ENCODE measurements at regions not wholly inside any gene's neighbourhood (a gene's known extent, or its start where the extent isn't known, plus 50 kb on each side); places are given as distances from the start of the nearest gene placed in this dataset.

DNA sequence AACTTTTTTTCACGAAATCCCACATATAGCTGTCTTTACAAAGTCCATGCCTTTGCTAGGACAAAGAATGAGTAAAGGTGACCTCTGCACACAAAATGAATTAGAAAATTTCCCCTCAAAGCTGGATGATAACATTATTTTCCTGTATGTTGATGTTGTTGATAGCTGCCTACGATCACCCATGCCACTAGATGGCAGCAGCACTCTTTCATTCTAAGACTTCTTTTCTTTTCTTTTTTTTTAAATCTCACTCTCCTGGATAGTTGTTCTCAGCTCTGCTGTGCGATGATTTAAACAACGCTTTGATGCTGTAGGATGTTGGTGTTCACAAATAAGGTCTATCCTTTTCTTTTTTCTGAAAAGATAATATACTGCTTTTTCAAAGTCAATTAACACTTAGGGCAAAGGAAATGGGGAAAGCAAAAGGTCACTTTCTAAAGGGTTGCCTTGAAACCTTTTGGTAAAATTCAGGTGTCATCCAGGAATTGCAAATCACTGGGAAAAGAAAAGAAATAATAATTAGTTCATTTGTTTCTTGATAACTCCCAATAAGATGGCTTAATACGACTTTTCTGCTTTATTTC is 266.8 kb downstream of the C4orf33 start:
- Mint-ChIP-seq H3K36me3 (ENCODE audit: low read depth) (no peaks in the 10 kb centered on the region), H3K4me3 (no peak overlapping the region), H3K27me3 (ENCODE audit: insufficient read depth) (peaks cover 4% of the 10 kb centered on the region), H3K9me3 (no peaks in the 10 kb centered on the region), H3K4me1 (ENCODE audit: low read depth) (no peaks in the 10 kb centered on the region), H3K27ac (no peak overlapping the region)
- peak; percentile 12 for DNase-seq (ENCODE audit: low spot score)
- intact Hi-C loops (cut with micrococcal nuclease) = loop anchor here (1.0 kb wide), 1 partner anchor 279 kb away; no protein-coding TSS in a partner anchor

DNA sequence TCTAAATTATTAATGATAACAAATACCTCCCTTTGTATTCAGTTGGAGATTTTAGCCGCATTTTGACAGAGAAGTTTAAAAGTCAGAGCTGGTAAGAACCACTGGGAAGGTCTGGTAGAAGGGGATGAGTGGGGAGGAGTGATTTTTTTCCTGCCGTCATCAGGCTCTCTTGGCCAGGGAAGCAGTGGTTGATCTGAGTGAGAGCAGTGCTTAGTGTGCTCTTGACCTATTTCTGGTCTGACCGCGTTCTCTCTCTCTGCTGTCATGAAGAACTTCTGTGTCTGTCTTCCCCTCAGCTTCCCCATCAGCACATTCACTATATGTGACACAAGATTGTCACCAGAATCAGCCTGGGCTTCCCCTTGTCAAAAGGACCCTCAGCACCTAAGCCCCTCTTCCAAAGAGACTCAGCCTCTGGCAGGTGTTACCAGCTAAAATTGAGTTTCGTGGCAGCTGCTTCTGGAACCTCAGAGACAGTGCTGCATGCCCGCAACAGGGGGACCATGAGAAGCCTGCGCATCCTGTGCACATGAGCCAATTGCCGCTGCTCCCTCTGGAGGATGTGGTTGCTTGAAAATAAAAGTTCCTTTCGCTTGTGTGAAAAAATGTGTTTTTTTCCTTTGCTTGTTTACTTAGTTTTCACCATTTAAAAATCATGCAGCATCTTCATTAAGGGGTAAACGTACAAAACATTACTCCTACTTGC is 268.9 kb downstream of the C4orf33 start:
- DNase-seq (ENCODE audit: low spot score) = no peak
- Mint-ChIP-seq H3K36me3 (ENCODE audit: low read depth) (no peaks in the 10 kb centered on the region), H3K9me3 (no peaks in the 10 kb centered on the region), H3K27ac (no peak overlapping the region), H3K4me1 (ENCODE audit: low read depth) (no peaks in the 10 kb centered on the region), H3K4me3 (no peak overlapping the region), H3K27me3 (ENCODE audit: insufficient read depth) (peaks cover 6% of the 10 kb centered on the region)
- intact Hi-C loops (cut with micrococcal nuclease) = no loop called here

DNA sequence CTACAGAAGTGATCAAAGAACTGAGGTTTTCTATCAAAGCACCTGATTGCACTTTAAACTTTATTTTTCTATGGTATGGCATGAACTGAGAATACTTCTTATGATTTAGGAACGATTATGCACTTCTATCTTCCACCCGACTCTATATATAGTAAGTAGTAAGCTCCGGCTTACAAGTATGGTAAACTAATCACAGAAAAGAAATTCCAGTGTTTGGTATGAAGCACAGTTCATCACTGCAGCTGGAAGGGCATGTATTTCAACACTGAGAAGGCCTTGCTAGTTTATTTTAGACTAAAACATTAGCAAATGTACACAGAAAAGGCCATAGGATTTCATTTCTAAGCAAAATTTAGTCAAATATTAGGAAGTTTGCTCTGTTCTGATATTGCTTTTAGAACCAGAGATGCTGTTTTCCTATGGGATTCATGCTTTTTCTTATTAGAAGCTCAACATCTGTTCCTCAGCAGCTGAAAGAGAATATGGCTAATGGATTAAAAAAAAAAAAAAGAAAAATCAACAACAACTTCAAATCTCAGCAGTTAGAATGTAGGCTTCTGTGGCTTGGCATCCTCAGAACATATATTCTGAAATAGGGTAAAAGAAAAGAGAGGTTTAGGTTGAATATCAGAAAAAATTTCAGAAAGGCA is 273.5 kb downstream of the C4orf33 start:
- intact Hi-C loops (cut with micrococcal nuclease) = no loop called here
- DNase-seq (ENCODE audit: low spot score) = no peak
- Mint-ChIP-seq H3K27me3 (ENCODE audit: insufficient read depth) (peaks cover 5% of the 10 kb centered on the region), H3K27ac (no peak overlapping the region), H3K4me1 (ENCODE audit: low read depth) (no peaks in the 10 kb centered on the region), H3K9me3 (no peaks in the 10 kb centered on the region), H3K36me3 (ENCODE audit: low read depth) (no peaks in the 10 kb centered on the region), H3K4me3 (no peak overlapping the region)

DNA sequence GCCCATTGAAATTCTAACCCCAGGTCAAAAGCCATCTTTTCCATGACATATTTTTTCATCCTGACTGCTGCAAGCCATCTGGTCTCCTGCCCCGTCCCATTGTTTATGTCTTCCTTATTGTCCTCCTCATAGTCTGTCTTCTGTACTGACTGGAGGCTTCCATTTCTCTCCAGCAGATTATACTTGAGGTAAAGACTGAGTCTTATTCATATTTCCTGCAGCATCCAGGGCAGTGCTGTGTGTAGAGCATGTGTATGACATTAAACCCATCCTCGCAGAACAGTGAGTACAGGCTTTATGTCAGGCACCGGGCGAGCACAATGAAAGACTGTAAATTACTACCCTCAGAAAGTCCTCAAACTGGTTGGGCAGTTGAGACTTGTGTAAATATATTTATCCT is 275.1 kb downstream of the C4orf33 start:
- H3K27me3 Mint-ChIP-seq (ENCODE audit: insufficient read depth) = peaks cover 5% of the 10 kb centered on the region
- H3K9me3 Mint-ChIP-seq = no peaks in the 10 kb centered on the region
- no peaks in the 10 kb centered on the region for H3K4me1 Mint-ChIP-seq (ENCODE audit: low read depth)
- H3K27ac Mint-ChIP-seq = no peak overlapping the region
- DNase-seq (ENCODE audit: low spot score) = no peak
- no peaks in the 10 kb centered on the region for H3K36me3 Mint-ChIP-seq (ENCODE audit: low read depth)
- intact Hi-C loops (cut with micrococcal nuclease) = no loop called here
- H3K4me3 Mint-ChIP-seq = no peak overlapping the region

DNA sequence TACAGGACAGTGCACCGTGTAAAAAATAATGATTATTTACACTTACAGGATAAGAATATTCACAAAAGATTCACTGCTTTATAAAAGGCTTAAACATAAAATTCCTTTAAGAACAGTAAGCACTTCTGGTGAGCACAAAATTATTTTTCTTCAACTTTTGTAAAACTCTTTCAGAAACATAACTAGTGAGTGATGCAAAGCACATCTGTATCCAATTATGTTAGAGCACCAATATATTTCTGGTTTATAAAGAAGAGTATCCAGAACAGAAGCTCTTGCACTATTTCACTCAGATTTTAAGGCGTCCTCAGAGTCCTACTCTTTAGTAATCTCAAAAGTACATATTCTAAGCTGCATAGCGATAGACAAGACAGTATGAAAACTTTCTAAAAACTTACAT is 276.0 kb downstream of the C4orf33 start:
- Mint-ChIP-seq H3K27ac (no peak overlapping the region), H3K27me3 (ENCODE audit: insufficient read depth) (peaks cover 5% of the 10 kb centered on the region), H3K4me3 (no peak overlapping the region), H3K4me1 (ENCODE audit: low read depth) (no peaks in the 10 kb centered on the region), H3K36me3 (ENCODE audit: low read depth) (no peaks in the 10 kb centered on the region), H3K9me3 (no peaks in the 10 kb centered on the region)
- DNase-seq (ENCODE audit: low spot score) = no peak
- intact Hi-C loops (cut with micrococcal nuclease) = no loop called here

DNA sequence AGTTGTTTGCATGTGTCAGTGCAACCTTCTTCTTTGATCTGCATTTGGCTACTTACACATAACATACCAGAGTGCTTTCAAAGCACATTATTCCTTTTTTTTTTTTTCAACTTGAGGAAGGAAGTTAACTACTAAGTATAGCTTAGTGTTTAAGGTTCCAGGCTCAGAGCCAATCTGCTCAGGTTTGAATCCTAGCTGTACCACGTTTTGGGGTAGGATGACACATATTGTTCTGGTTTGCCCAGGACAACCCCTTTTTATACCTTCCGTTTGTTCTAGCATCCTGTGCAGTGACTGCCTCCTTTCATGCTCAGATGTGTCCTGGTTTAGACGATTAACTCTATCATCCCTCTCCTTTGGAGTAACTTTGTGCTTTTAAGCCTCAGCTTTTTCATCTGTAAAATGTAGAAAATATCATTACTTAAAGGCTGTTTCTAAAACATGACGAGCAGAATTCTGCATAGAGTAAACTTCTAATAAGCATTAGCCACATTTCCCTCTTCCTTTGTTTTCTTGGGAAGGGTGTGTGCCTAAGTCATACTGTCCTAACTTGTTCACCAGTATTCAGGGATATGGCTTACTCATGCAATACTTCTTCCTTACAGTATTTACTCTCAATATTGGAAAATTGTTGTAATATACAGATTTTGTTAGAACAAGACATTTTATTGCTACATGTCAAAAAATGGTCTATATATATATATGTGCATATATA is 281.3 kb downstream of the C4orf33 start:
- no peak for DNase-seq (ENCODE audit: low spot score)
- Mint-ChIP-seq H3K27ac (no peak overlapping the region), H3K4me3 (no peak overlapping the region), H3K9me3 (no peaks in the 10 kb centered on the region), H3K36me3 (ENCODE audit: low read depth) (no peaks in the 10 kb centered on the region), H3K27me3 (ENCODE audit: insufficient read depth) (peaks cover 6% of the 10 kb centered on the region), H3K4me1 (ENCODE audit: low read depth) (no peaks in the 10 kb centered on the region)
- intact Hi-C loops (cut with micrococcal nuclease) = no loop called here

DNA sequence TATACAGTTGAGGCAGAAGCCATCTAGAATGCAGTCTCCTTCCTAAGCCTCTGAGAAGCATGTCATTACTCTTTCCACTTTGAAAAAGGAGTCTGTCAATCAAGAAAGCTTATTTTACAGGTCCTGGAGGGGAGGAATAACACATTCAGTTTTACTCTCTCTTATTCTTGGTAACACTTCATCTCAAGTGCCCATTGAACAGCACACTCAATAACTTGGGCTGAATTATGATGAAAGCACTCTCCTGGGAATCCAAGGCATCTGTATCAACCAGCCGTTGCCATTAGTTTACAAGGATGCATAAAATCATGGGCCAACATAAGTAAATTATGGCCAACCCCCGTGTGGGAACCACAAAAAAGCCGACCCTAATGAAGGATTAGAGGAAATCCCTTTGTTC is 282.4 kb downstream of the C4orf33 start:
- Mint-ChIP-seq H3K4me3 (no peak overlapping the region), H3K9me3 (no peaks in the 10 kb centered on the region), H3K27me3 (ENCODE audit: insufficient read depth) (peaks cover 6% of the 10 kb centered on the region), H3K27ac (no peak overlapping the region), H3K4me1 (ENCODE audit: low read depth) (no peaks in the 10 kb centered on the region), H3K36me3 (ENCODE audit: low read depth) (no peaks in the 10 kb centered on the region)
- no peak for DNase-seq (ENCODE audit: low spot score)
- intact Hi-C loops (cut with micrococcal nuclease) = no loop called here

DNA sequence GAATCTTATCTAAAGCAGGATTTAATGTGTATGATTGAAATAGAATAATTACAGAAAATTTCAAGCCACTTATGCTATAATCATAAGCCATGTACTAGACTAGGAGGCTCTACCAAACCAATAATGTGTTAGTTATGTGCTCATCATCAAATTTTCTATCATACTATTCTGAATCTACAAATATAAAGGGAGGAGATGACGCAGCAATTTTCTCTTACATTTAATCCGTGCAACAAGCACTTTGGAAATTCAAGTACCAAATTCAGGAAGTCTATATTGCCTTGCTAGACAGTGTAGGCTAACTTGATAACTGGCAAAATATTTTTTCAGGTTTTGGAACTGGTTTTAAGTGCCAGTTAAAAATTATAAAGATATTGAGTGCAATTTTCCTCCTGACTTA is 283.5 kb downstream of the C4orf33 start:
- no peak overlapping the region for H3K4me3 Mint-ChIP-seq
- peaks cover 6% of the 10 kb centered on the region for H3K27me3 Mint-ChIP-seq (ENCODE audit: insufficient read depth)
- no peaks in the 10 kb centered on the region for H3K9me3 Mint-ChIP-seq
- intact Hi-C loops (cut with micrococcal nuclease) = no loop called here
- H3K4me1 Mint-ChIP-seq (ENCODE audit: low read depth) = no peaks in the 10 kb centered on the region
- DNase-seq (ENCODE audit: low spot score) = no peak
- no peaks in the 10 kb centered on the region for H3K36me3 Mint-ChIP-seq (ENCODE audit: low read depth)
- H3K27ac Mint-ChIP-seq = no peak overlapping the region

DNA sequence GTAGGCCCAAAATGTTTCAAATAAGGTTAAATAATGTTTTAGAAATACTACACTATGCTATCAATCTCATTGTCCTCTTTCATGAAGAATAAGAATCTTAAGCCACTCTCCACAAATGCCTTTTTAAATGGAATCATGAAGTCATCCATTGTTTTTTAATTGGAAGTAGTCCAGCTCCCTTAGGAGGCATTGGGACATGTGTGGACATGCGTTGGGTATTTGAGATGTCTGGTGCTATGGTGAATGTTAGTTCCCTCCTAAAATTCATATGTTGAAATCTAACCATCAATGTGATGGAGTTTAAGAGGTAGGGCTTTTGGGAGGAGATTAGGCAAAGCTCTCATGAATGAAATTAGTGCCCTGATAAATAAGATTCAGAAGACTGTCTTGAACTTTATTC is 289.0 kb downstream of the C4orf33 start:
- Mint-ChIP-seq H3K9me3 (no peaks in the 10 kb centered on the region), H3K27ac (no peak overlapping the region), H3K4me1 (ENCODE audit: low read depth) (no peaks in the 10 kb centered on the region), H3K36me3 (ENCODE audit: low read depth) (no peaks in the 10 kb centered on the region), H3K27me3 (ENCODE audit: insufficient read depth) (no peaks in the 10 kb centered on the region), H3K4me3 (no peak overlapping the region)
- intact Hi-C loops (cut with micrococcal nuclease) = no loop called here
- DNase-seq (ENCODE audit: low spot score) = no peak

DNA sequence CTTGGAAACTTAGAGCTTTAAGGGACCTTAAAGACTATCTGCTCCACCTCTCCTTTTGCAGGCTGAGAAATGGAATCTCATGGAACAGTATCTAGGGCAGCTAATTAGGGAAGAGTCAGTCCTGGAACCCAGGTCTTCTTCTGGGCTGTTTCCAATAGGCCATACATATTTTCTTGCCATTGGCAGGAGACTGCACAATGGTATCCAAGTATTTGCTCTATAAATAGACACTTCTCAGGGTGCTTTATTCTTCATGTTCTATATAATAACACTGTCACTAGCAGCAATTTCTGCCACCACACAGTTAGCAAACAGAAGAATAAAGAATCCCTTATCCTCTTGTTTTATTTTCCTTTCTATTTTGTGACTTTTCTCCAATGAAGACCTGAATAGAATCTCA is 291.7 kb downstream of the C4orf33 start:
- intact Hi-C loops (cut with micrococcal nuclease) = no loop called here
- Mint-ChIP-seq H3K36me3 (ENCODE audit: low read depth) (no peaks in the 10 kb centered on the region), H3K9me3 (no peaks in the 10 kb centered on the region), H3K4me3 (no peak overlapping the region), H3K4me1 (ENCODE audit: low read depth) (no peaks in the 10 kb centered on the region), H3K27ac (no peak overlapping the region), H3K27me3 (ENCODE audit: insufficient read depth) (no peaks in the 10 kb centered on the region)
- DNase-seq (ENCODE audit: low spot score) = no peak

DNA sequence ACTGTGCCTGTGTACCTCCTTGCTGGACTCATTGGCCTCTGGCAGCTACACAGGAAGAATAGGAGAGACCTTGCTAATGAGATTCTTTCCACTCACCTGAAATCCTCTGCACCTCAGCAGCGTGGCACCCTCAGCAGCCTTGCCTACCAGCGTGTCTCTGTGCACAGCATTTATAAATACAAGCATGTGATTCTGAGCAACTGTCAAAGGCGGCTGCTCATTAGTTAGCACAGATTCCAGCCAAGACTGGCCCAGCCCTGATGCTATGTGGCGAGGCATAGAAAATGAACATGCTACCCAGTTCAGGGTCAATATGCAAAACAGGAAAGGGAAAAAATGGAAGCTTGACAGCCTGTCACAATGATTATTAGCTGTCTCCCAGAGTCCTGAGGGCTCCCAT is 298.0 kb downstream of the C4orf33 start:
- intact Hi-C loops (cut with micrococcal nuclease) = no loop called here
- Mint-ChIP-seq H3K4me3 (no peak overlapping the region), H3K36me3 (ENCODE audit: low read depth) (no peaks in the 10 kb centered on the region), H3K4me1 (ENCODE audit: low read depth) (no peaks in the 10 kb centered on the region), H3K27me3 (ENCODE audit: insufficient read depth) (no peaks in the 10 kb centered on the region), H3K27ac (no peak overlapping the region), H3K9me3 (no peaks in the 10 kb centered on the region)
- DNase-seq (ENCODE audit: low spot score) = no peak

DNA sequence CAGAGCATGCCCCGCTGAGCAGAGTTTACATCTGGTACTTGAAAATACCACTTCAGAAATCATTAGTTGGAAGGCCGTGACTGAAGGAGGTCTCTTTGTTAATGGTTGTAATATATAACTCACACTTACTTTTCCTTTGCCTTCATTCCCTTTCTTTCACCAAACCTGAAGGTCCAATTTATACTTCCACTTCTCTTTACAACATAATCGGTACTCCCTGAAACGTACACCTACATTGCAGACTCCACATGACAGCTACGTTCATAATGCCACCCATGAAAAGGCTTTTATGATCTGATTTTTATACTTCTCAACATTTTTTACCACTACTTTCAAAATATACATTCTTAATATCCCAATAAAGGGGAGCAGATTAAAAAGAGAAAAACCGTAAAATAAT is 298.7 kb downstream of the C4orf33 start:
- no peak for DNase-seq (ENCODE audit: low spot score)
- Mint-ChIP-seq H3K4me1 (ENCODE audit: low read depth) (no peaks in the 10 kb centered on the region), H3K9me3 (no peaks in the 10 kb centered on the region), H3K36me3 (ENCODE audit: low read depth) (no peaks in the 10 kb centered on the region), H3K27me3 (ENCODE audit: insufficient read depth) (no peaks in the 10 kb centered on the region), H3K4me3 (no peak overlapping the region), H3K27ac (no peak overlapping the region)
- intact Hi-C loops (cut with micrococcal nuclease) = no loop called here

DNA sequence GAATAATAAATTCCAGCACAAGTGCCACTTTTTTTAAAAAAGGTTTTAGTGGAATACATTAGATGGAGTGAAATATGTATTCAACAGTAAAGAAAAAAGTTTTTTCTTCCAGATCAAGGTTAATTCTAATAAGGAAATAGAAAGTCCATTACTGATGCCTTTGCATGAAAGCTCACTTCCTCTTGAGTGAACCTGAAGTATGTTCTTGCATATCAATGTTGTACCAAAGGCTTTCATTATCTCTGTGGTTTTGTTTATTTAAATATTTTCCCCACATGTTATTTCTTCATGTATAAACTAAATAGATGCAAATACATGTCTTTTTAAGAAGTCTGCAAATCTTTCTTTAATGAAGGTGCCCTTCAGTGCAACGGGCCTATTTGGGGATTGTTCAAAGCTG is 307.9 kb downstream of the C4orf33 start:
- Mint-ChIP-seq H3K27ac (no peak overlapping the region), H3K4me3 (no peak overlapping the region), H3K27me3 (ENCODE audit: insufficient read depth) (peaks cover 1% of the 10 kb centered on the region), H3K4me1 (ENCODE audit: low read depth) (no peaks in the 10 kb centered on the region), H3K9me3 (no peaks in the 10 kb centered on the region), H3K36me3 (ENCODE audit: low read depth) (no peaks in the 10 kb centered on the region)
- intact Hi-C loops (cut with micrococcal nuclease) = no loop called here
- no peak for DNase-seq (ENCODE audit: low spot score)

All from activated T-helper 1 cell treated with anti-CD3 and anti-CD28 coated beads, Interleukin-12 subunit alpha, Interleukin-12 subunit beta, Interleukin-2, Interleukin-4 antibody, amounts not matched to agents 30 ng/mL and 10 ng/mL and 1 ng/mL, durations not matched to agents 14 hours and 24 hours and 36 hours (primary cell).